ENCODE measurements at regions not wholly inside any gene's neighbourhood (a gene's known extent, or its start where the extent isn't known, plus 50 kb on each side); places are given as distances from the start of the nearest gene placed in this dataset.
A peak's percentile ranks its signal among the peaks of the same experiment; 100 is the strongest.

GRCh38 chr13:40336228-40337221 lies 329.9 kb downstream of the FOXO1 start:
- peak; percentile 73 to 81 (median 80) for ATAC-seq
- TF ChIP-seq, protein P1, sequence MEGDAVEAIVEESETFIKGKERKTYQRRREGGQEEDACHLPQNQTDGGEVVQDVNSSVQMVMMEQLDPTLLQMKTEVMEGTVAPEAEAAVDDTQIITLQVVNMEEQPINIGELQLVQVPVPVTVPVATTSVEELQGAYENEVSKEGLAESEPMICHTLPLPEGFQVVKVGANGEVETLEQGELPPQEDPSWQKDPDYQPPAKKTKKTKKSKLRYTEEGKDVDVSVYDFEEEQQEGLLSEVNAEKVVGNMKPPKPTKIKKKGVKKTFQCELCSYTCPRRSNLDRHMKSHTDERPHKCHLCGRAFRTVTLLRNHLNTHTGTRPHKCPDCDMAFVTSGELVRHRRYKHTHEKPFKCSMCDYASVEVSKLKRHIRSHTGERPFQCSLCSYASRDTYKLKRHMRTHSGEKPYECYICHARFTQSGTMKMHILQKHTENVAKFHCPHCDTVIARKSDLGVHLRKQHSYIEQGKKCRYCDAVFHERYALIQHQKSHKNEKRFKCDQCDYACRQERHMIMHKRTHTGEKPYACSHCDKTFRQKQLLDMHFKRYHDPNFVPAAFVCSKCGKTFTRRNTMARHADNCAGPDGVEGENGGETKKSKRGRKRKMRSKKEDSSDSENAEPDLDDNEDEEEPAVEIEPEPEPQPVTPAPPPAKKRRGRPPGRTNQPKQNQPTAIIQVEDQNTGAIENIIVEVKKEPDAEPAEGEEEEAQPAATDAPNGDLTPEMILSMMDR (IDR thresholded peaks at IDR 0.05), result no peak
- intact Hi-C loops (cut with DNase I), result no loop called here
- peak in 4 of 6 donors; percentile 46 to 68 (median 54) for DNase-seq
- no peaks in the 10 kb centered on the region for H3K36me3 ChIP-seq
- 27 to 36% methylated on average over 7 of the region's 7 CpGs for WGBS, 2 donors
- H3K9me3 ChIP-seq, result no peaks in the 10 kb centered on the region
- no peak for FAIRE-seq
- no peaks in the 10 kb centered on the region for H3K27me3 ChIP-seq
- H3K4me3 ChIP-seq, result no peak overlapping the region
- H3K27ac ChIP-seq, result peak overlapping the region; percentile 16 to 47 (median 42)
- H3K4me1 ChIP-seq, result peaks cover 14 to 30% (median 28%) of the 10 kb centered on the region in 3 donors

- WGBS, 2 donors, result 90 to 95% methylated on average over 6 of the region's 6 CpGs
Measured at GRCh38 chr13:40337651-40338050, 328.8 kb downstream of the FOXO1 start.

GRCh38 chr13:40338217-40338616 lies 328.2 kb downstream of the FOXO1 start:
- H3K9me3 ChIP-seq, result no peaks in the 10 kb centered on the region
- WGBS, 2 donors, result 67% methylated on average over 5 of the region's 5 CpGs
- TF ChIP-seq, protein P1 (IDR thresholded peaks at IDR 0.05), result no peak
- peaks cover 18 to 32% (median 29%) of the 10 kb centered on the region in 3 donors for H3K4me1 ChIP-seq
- FAIRE-seq (no peak), ATAC-seq (no peak), DNase-seq (no peak)
- H3K4me3 ChIP-seq, result no peak overlapping the region
- intact Hi-C loops (cut with DNase I), result no loop called here
- H3K36me3 ChIP-seq, result no peaks in the 10 kb centered on the region
- H3K27me3 ChIP-seq, result no peaks in the 10 kb centered on the region
- no peak overlapping the region for H3K27ac ChIP-seq

More at GRCh38 chr13:40337651-40338050, 328.8 kb downstream of the FOXO1 start:
- FAIRE-seq (no peak), ATAC-seq (no peak), DNase-seq (no peak)
- Histone ChIP-seq H3K4me1 (peaks cover 14 to 30% (median 28%) of the 10 kb centered on the region in 3 donors), H3K27me3 (no peaks in the 10 kb centered on the region), H3K36me3 (no peaks in the 10 kb centered on the region), H3K4me3 (no peak overlapping the region), H3K9me3 (no peaks in the 10 kb centered on the region), H3K27ac (peak overlapping the region in 1 of 4 donors; percentile 44)
- TF ChIP-seq, protein P1 (IDR thresholded peaks at IDR 0.05), result no peak
- intact Hi-C loops (cut with DNase I), result no loop called here

GRCh38 chr13:40340368-40341095 lies 325.9 kb downstream of the FOXO1 start:
- Histone ChIP-seq H3K27ac (peak overlapping the region in 1 of 4 donors; percentile 25), H3K27me3 (no peaks in the 10 kb centered on the region), H3K9me3 (no peaks in the 10 kb centered on the region), H3K36me3 (no peaks in the 10 kb centered on the region), H3K4me1 (peaks cover 21 to 40% (median 33%) of the 10 kb centered on the region in 3 donors), H3K4me3 (no peak overlapping the region)
- 39 to 40% methylated on average over 6 of the region's 6 CpGs for WGBS, 2 donors
- TF ChIP-seq, protein P1 (IDR thresholded peaks at IDR 0.05), result peak in 2 of 4 donors; percentile 19 to 20
- peak in 4 of 6 donors; percentile 67 to 77 (median 75) for DNase-seq
- FAIRE-seq, result no peak
- intact Hi-C loops (cut with DNase I), result loop anchor here in 1 of 3 donors (10.0 kb wide), 1 partner anchor 266 kb away; no protein-coding TSS in a partner anchor
- ATAC-seq, result peak; percentile 50 to 79 (median 70)

Measured in pancreas (tissue), 10 donors.